ENCODE measurements at regions not wholly inside any gene's neighbourhood (a gene's known extent, or its start where the extent isn't known, plus 50 kb on each side); places are given as distances from the start of the nearest gene placed in this dataset.

DNA sequence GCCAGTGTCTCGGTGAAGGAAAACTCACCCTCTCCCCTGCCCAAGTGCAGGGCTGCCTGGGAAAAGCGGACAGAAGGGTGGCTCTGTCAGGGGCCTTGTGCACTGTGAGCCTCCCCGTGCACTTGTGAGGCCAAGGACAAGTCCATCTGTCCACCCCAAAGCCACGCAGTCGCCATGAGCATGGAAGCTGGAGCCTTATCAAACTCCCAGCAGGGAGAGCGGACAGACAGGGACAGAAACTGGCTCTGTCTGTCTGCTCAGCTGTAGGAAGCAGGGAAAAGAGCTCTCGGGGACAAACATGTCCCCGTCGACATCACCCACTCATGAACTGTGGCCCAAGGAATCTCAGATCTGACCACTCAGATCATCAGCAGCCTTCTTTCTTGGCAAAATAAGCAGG is 1385.4 kb downstream of the TBC1D22A start:
- TF ChIP-seq, protein P1, sequence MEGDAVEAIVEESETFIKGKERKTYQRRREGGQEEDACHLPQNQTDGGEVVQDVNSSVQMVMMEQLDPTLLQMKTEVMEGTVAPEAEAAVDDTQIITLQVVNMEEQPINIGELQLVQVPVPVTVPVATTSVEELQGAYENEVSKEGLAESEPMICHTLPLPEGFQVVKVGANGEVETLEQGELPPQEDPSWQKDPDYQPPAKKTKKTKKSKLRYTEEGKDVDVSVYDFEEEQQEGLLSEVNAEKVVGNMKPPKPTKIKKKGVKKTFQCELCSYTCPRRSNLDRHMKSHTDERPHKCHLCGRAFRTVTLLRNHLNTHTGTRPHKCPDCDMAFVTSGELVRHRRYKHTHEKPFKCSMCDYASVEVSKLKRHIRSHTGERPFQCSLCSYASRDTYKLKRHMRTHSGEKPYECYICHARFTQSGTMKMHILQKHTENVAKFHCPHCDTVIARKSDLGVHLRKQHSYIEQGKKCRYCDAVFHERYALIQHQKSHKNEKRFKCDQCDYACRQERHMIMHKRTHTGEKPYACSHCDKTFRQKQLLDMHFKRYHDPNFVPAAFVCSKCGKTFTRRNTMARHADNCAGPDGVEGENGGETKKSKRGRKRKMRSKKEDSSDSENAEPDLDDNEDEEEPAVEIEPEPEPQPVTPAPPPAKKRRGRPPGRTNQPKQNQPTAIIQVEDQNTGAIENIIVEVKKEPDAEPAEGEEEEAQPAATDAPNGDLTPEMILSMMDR (conservative IDR thresholded peaks at IDR 0.05; ENCODE audit: low read length): no peak
- TF ChIP-seq EZH2phosphoT487 (IDR thresholded peaks at IDR 0.05; ENCODE audit: borderline replicate concordance): no peak
